ENCODE measurements at regions not wholly inside any gene's neighbourhood (a gene's known extent, or its start where the extent isn't known, plus 50 kb on each side); places are given as distances from the start of the nearest gene placed in this dataset.

- Histone ChIP-seq H3K27ac (ENCODE audit: low read depth in 1 of 2, low read length in 1 of 2) (no peak overlapping the region), H3K4me3 (ENCODE audit: low read length in 2 of 2) (no peak overlapping the region), H3K36me3 (ENCODE audit: control insufficient read depth in 2 of 2, insufficient read depth in 2 of 2, low read length in 1 of 2) (no peaks in the 10 kb centered on the region), H3K4me1 (ENCODE audit: control insufficient read depth in 2 of 2, insufficient read depth in 2 of 2, low read length in 2 of 2) (no peaks in the 10 kb centered on the region), H3K9me3 (ENCODE audit: control insufficient read depth in 2 of 2, insufficient read depth in 1 of 2, low read length in 1 of 2) (no peaks in the 10 kb centered on the region), H3K27me3 (ENCODE audit: control insufficient read depth in 2 of 2, insufficient read depth in 1 of 2, low read length in 1 of 2) (no peaks in the 10 kb centered on the region)
- 93% methylated on average over 5 of the region's 5 CpGs for WGBS
- no peak for DNase-seq (ENCODE audit: low read depth in 6 of 9, low spot score in 9 of 9)
Observed at GRCh38 chr18:67613731-67614130, 97.2 kb upstream of the DSEL start.

- no peak for DNase-seq (ENCODE audit: low read depth in 6 of 9, low spot score in 9 of 9)
- Histone ChIP-seq H3K4me3 (ENCODE audit: low read length in 2 of 2) (no peak overlapping the region), H3K9me3 (ENCODE audit: control insufficient read depth in 2 of 2, insufficient read depth in 1 of 2, low read length in 1 of 2) (no peaks in the 10 kb centered on the region), H3K36me3 (ENCODE audit: control insufficient read depth in 2 of 2, insufficient read depth in 2 of 2, low read length in 1 of 2) (no peaks in the 10 kb centered on the region), H3K27me3 (ENCODE audit: control insufficient read depth in 2 of 2, insufficient read depth in 1 of 2, low read length in 1 of 2) (no peaks in the 10 kb centered on the region), H3K27ac (ENCODE audit: low read depth in 1 of 2, low read length in 1 of 2) (no peak overlapping the region), H3K4me1 (ENCODE audit: control insufficient read depth in 2 of 2, insufficient read depth in 2 of 2, low read length in 2 of 2) (no peaks in the 10 kb centered on the region)
- 95% methylated on average over 1 of the region's 1 CpG for WGBS
Observed at GRCh38 chr18:67612281-67612680, 95.8 kb upstream of the DSEL start.

- Histone ChIP-seq H3K4me3 (ENCODE audit: low read length in 2 of 2) (no peak overlapping the region), H3K27me3 (ENCODE audit: control insufficient read depth in 2 of 2, insufficient read depth in 1 of 2, low read length in 1 of 2) (no peaks in the 10 kb centered on the region), H3K9me3 (ENCODE audit: control insufficient read depth in 2 of 2, insufficient read depth in 1 of 2, low read length in 1 of 2) (no peaks in the 10 kb centered on the region), H3K27ac (ENCODE audit: low read depth in 1 of 2, low read length in 1 of 2) (no peak overlapping the region), H3K36me3 (ENCODE audit: control insufficient read depth in 2 of 2, insufficient read depth in 2 of 2, low read length in 1 of 2) (no peaks in the 10 kb centered on the region), H3K4me1 (ENCODE audit: control insufficient read depth in 2 of 2, insufficient read depth in 2 of 2, low read length in 2 of 2) (no peaks in the 10 kb centered on the region)
- no peak for DNase-seq (ENCODE audit: low read depth in 6 of 9, low spot score in 9 of 9)
- WGBS = 93% methylated on average over 1 of the region's 1 CpG
Observed at GRCh38 chr18:67608615-67609273, 92.2 kb upstream of the DSEL start.

- Histone ChIP-seq H3K36me3 (ENCODE audit: control insufficient read depth in 2 of 2, insufficient read depth in 2 of 2, low read length in 1 of 2) (no peaks in the 10 kb centered on the region), H3K4me1 (ENCODE audit: control insufficient read depth in 2 of 2, insufficient read depth in 2 of 2, low read length in 2 of 2) (no peaks in the 10 kb centered on the region), H3K27me3 (ENCODE audit: control insufficient read depth in 2 of 2, insufficient read depth in 1 of 2, low read length in 1 of 2) (no peaks in the 10 kb centered on the region), H3K9me3 (ENCODE audit: control insufficient read depth in 2 of 2, insufficient read depth in 1 of 2, low read length in 1 of 2) (no peaks in the 10 kb centered on the region), H3K27ac (ENCODE audit: low read depth in 1 of 2, low read length in 1 of 2) (no peak overlapping the region), H3K4me3 (ENCODE audit: low read length in 2 of 2) (no peak overlapping the region)
- DNase-seq (ENCODE audit: low read depth in 6 of 9, low spot score in 9 of 9) = no peak
Observed at GRCh38 chr18:67608191-67608590, 91.7 kb upstream of the DSEL start.

DNA sequence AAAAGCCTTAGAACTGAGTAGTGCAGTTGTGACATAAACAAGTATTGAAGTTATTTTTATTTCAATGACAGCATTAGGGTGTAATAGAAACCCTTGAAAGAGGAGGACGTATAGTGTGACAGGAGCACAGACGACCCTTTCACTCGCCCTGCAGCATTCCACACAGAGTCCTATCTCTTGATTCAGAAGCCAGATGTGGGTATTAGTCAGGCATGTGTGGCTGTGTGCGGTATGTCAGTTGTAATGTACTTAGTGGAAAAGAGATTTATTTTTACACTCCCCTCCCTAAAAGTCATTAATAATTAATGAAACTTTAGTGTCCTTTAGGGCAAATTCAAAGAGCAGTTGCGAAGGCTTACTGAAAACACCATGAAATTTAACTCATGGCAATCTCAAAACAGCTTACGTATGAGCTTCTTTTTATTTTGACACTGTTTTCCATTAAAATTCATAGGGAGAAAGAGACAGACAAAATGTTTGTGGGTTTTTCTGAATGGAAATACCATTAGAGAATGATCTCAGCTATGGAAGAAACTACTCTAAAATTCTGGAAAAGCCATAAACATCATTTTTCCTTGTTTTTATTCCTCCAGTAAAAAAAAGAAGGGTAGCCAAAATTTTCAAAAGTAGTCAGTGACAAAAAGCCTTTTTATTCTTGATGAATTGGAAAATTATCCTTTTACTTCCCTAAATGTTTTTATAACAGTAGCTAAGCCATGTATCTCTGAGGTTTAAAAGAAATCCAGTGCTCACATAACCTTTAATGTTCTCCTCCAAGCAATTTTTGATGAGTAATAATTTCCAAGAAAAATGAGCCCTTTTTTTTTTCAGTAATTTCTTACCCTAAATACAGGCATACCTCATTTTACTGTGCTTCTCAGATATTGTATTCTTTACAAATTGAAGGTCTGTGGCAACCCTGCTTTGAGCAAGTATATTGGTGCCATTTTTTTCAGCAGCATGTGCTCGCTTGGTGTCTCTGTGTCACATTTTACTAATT, 84.0 kb upstream of the DSEL start:
- DNase-seq (ENCODE audit: low read depth in 6 of 9, low spot score in 9 of 9) = no peak
- Histone ChIP-seq H3K36me3 (ENCODE audit: control insufficient read depth in 2 of 2, insufficient read depth in 2 of 2, low read length in 1 of 2) (no peaks in the 10 kb centered on the region), H3K9me3 (ENCODE audit: control insufficient read depth in 2 of 2, insufficient read depth in 1 of 2, low read length in 1 of 2) (no peaks in the 10 kb centered on the region), H3K27ac (ENCODE audit: low read depth in 1 of 2, low read length in 1 of 2) (no peak overlapping the region), H3K4me3 (ENCODE audit: low read length in 2 of 2) (no peak overlapping the region), H3K27me3 (ENCODE audit: control insufficient read depth in 2 of 2, insufficient read depth in 1 of 2, low read length in 1 of 2) (no peaks in the 10 kb centered on the region), H3K4me1 (ENCODE audit: control insufficient read depth in 2 of 2, insufficient read depth in 2 of 2, low read length in 2 of 2) (no peaks in the 10 kb centered on the region)
- WGBS = 87% methylated on average over 7 of the region's 7 CpGs

- no peak for DNase-seq (ENCODE audit: low read depth in 6 of 9, low spot score in 9 of 9)
- no peaks in the 10 kb centered on the region for H3K4me1 ChIP-seq (ENCODE audit: control insufficient read depth in 2 of 2, insufficient read depth in 2 of 2, low read length in 2 of 2)
- no peaks in the 10 kb centered on the region for H3K36me3 ChIP-seq (ENCODE audit: control insufficient read depth in 2 of 2, insufficient read depth in 2 of 2, low read length in 1 of 2)
- no peak overlapping the region for H3K4me3 ChIP-seq (ENCODE audit: low read length in 2 of 2)
- H3K27me3 ChIP-seq (ENCODE audit: control insufficient read depth in 2 of 2, insufficient read depth in 1 of 2, low read length in 1 of 2) = no peaks in the 10 kb centered on the region
- H3K27ac ChIP-seq (ENCODE audit: low read depth in 1 of 2, low read length in 1 of 2) = no peak overlapping the region
- WGBS = 89% methylated on average over 2 of the region's 2 CpGs
- H3K9me3 ChIP-seq (ENCODE audit: control insufficient read depth in 2 of 2, insufficient read depth in 1 of 2, low read length in 1 of 2) = no peaks in the 10 kb centered on the region
Observed at GRCh38 chr18:67599277-67599676, 82.8 kb upstream of the DSEL start.

- Histone ChIP-seq H3K27ac (ENCODE audit: low read depth in 1 of 2, low read length in 1 of 2) (no peak overlapping the region), H3K4me3 (ENCODE audit: low read length in 2 of 2) (no peak overlapping the region), H3K9me3 (ENCODE audit: control insufficient read depth in 2 of 2, insufficient read depth in 1 of 2, low read length in 1 of 2) (no peaks in the 10 kb centered on the region), H3K27me3 (ENCODE audit: control insufficient read depth in 2 of 2, insufficient read depth in 1 of 2, low read length in 1 of 2) (no peaks in the 10 kb centered on the region), H3K36me3 (ENCODE audit: control insufficient read depth in 2 of 2, insufficient read depth in 2 of 2, low read length in 1 of 2) (no peaks in the 10 kb centered on the region), H3K4me1 (ENCODE audit: control insufficient read depth in 2 of 2, insufficient read depth in 2 of 2, low read length in 2 of 2) (no peaks in the 10 kb centered on the region)
- no peak for DNase-seq (ENCODE audit: low read depth in 6 of 9, low spot score in 9 of 9)
- 77% methylated on average over 2 of the region's 2 CpGs for WGBS
Observed at GRCh38 chr18:67597759-67598158, 81.2 kb upstream of the DSEL start.

DNA sequence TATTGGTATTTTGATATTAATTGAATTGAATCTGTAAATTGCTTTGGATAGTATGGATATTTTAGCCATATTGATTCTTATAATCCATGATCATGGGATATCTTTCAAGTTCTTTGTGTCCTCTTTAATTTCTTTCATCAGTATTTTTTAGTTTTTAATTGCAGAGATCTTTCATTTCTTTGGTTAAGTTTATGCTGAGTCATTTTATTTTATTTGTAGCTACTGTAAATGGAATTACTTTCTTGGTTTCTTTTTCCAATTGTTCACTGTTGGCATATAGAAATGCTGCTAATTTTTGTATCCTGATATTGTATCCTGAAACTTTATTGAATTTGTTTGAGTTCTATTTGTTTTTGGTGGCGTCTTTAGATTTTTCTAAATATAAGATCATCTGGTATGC, 79.5 kb upstream of the DSEL start:
- Histone ChIP-seq H3K27me3 (ENCODE audit: control insufficient read depth in 2 of 2, insufficient read depth in 1 of 2, low read length in 1 of 2) (no peaks in the 10 kb centered on the region), H3K4me1 (ENCODE audit: control insufficient read depth in 2 of 2, insufficient read depth in 2 of 2, low read length in 2 of 2) (no peaks in the 10 kb centered on the region), H3K4me3 (ENCODE audit: low read length in 2 of 2) (no peak overlapping the region), H3K27ac (ENCODE audit: low read depth in 1 of 2, low read length in 1 of 2) (no peak overlapping the region), H3K36me3 (ENCODE audit: control insufficient read depth in 2 of 2, insufficient read depth in 2 of 2, low read length in 1 of 2) (no peaks in the 10 kb centered on the region), H3K9me3 (ENCODE audit: control insufficient read depth in 2 of 2, insufficient read depth in 1 of 2, low read length in 1 of 2) (no peaks in the 10 kb centered on the region)
- no peak for DNase-seq (ENCODE audit: low read depth in 6 of 9, low spot score in 9 of 9)
- WGBS = 96% methylated on average over 1 of the region's 1 CpG

DNA sequence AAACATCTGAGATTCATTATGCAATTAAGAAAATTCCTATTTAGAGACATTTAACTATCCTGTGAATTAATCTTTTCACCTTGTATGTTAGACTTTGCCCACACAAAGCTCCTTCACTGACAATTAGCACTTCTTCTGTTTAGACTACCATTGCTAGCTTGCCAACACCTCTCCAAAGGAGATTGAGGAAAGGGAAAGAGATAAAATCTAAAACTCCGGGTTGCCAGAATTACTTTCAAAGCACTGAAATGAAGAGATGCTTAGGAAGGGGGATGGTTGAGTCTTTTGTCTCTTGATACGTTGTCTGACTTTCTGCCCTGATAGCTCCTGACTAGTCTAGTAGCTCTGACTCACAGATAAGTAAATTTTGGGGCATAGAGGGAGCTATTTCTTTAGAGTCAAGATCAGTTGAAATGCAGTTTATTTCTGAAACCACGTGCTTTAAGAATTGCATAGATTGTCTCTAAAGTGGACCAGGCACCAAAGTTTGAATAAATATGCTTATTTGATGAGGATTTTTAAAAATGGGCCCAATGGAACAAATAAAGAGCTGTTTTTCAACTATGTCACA, 74.1 kb upstream of the DSEL start:
- H3K36me3 ChIP-seq (ENCODE audit: control insufficient read depth in 2 of 2, insufficient read depth in 2 of 2, low read length in 1 of 2) = no peaks in the 10 kb centered on the region
- no peaks in the 10 kb centered on the region for H3K4me1 ChIP-seq (ENCODE audit: control insufficient read depth in 2 of 2, insufficient read depth in 2 of 2, low read length in 2 of 2)
- no peak overlapping the region for H3K4me3 ChIP-seq (ENCODE audit: low read length in 2 of 2)
- WGBS = 29% methylated on average over 3 of the region's 3 CpGs
- H3K9me3 ChIP-seq (ENCODE audit: control insufficient read depth in 2 of 2, insufficient read depth in 1 of 2, low read length in 1 of 2) = no peaks in the 10 kb centered on the region
- H3K27me3 ChIP-seq (ENCODE audit: control insufficient read depth in 2 of 2, insufficient read depth in 1 of 2, low read length in 1 of 2) = no peaks in the 10 kb centered on the region
- DNase-seq (ENCODE audit: low read depth in 6 of 9, low spot score in 9 of 9) = no peak
- no peak overlapping the region for H3K27ac ChIP-seq (ENCODE audit: low read depth in 1 of 2, low read length in 1 of 2)
